SU-DHL-6 (cell line): ENCODE measurements at regions not wholly inside any gene's neighbourhood (a gene's known extent, or its start where the extent isn't known, plus 50 kb on each side); places are given as distances from the start of the nearest gene placed in this dataset.

Experiments used
- CTCF ChIP-seq: fragments of 200-600 bp; sonication (generic); IDR thresholded peaks from one replicate; pipeline ENCODE4 v1.5.1; 2017; ENCODE audit warnings: antibody characterized with exemption, mild to moderate bottlenecking, low read length, moderate library complexity; ENCODE audit not compliant: insufficient read depth, poor library complexity, severe bottlenecking
- EZH2phosphoT487 ChIP-seq: fragments of 200-600 bp; sonication (generic), shearing (Covaris generic); conservative IDR thresholded peaks from 2 replicates; pipeline ENCODE4 v1.6.1; 2018; ENCODE audit warnings: mild to moderate bottlenecking, antibody characterized with exemption, low read length, moderate library complexity, mixed read lengths

- TF ChIP-seq CTCF: no peak
- TF ChIP-seq EZH2phosphoT487: no peak
Observed at GRCh38 chr5:74031536-74031935, 405.5 kb downstream of the ARHGEF28 start.
